ENCODE measurements at regions not wholly inside any gene's neighbourhood (a gene's known extent, or its start where the extent isn't known, plus 50 kb on each side); places are given as distances from the start of the nearest gene placed in this dataset.
"Not testable (repeated sequence)": the region's sequence is repeated elsewhere in the genome, so short reads cannot be mapped to it uniquely, and the experiment has no call there.

GRCh38 chr19:28612275-28612769 lies 600.6 kb downstream of the UQCRFS1 start:
- no peak overlapping the region for H3K4me3 ChIP-seq
- DNase-seq (no peak), ATAC-seq (no peak)
- H3K9me3 ChIP-seq: peaks cover 0 to 23% (median 0%) of the 10 kb centered on the region in 3 donors
- H3K36me3 ChIP-seq (replicated peaks in 1 of 2; ENCODE audit: insufficient read depth in 1 of 2, low read depth in 2 of 2): no peaks in the 10 kb centered on the region
- TF ChIP-seq CTCF (IDR thresholded peaks at IDR 0.05): no peak
- no peak for TF ChIP-seq POLR2A (IDR thresholded peaks at IDR 0.05)
- H3K4me1 ChIP-seq: no peaks in the 10 kb centered on the region
- intact Hi-C loops (cut with DNase I): no loop called here
- H3K27me3 ChIP-seq: no peaks in the 10 kb centered on the region
- WGBS, 2 donors: 80 to 83% methylated on average over 7 to 8 of the region's 8 CpGs
- no peak overlapping the region for H3K27ac ChIP-seq

- H3K27me3 ChIP-seq; ATAC-seq; H3K27ac ChIP-seq; H3K36me3 ChIP-seq (replicated peaks in 1 of 2; ENCODE audit: insufficient read depth in 1 of 2, low read depth in 2 of 2); H3K4me1 ChIP-seq; H3K4me3 ChIP-seq; DNase-seq; intact Hi-C loops (cut with DNase I): not testable (repeated sequence)
- peaks cover 0 to 31% (median 0%) of the 10 kb centered on the region in 3 donors for H3K9me3 ChIP-seq
- whole genome bisulfite sequencing, 2 donors: 67 to 71% methylated on average over 3 to 8 of the region's 8 CpGs
These were observed 601.6 kb downstream of the UQCRFS1 start for GRCh38 chr19:28611227-28611914.

GRCh38 chr19:28610731-28611130 lies 602.2 kb downstream of the UQCRFS1 start:
- H3K9me3 ChIP-seq: peaks cover 0 to 31% (median 0%) of the 10 kb centered on the region in 3 donors
- no peaks in the 10 kb centered on the region for H3K27me3 ChIP-seq
- H3K4me1 ChIP-seq: no peaks in the 10 kb centered on the region
- intact Hi-C loops (cut with DNase I): no loop called here
- no peaks in the 10 kb centered on the region for H3K36me3 ChIP-seq (replicated peaks in 1 of 2; ENCODE audit: insufficient read depth in 1 of 2, low read depth in 2 of 2)
- no peak for DNase-seq
- no peak for TF ChIP-seq POLR2A (IDR thresholded peaks at IDR 0.05)
- no peak for TF ChIP-seq CTCF (IDR thresholded peaks at IDR 0.05)
- ATAC-seq: no peak
- H3K4me3 ChIP-seq: no peak overlapping the region
- no peak overlapping the region for H3K27ac ChIP-seq
- WGBS, 2 donors: 76 to 97% methylated on average over 5 to 6 of the region's 6 CpGs

- no peak for DNase-seq
- no peak for TF ChIP-seq CTCF (IDR thresholded peaks at IDR 0.05)
- no peak for TF ChIP-seq POLR2A (IDR thresholded peaks at IDR 0.05)
- H3K9me3 ChIP-seq: peaks cover 0 to 25% (median 0%) of the 10 kb centered on the region in 3 donors
These were observed 603.0 kb downstream of the UQCRFS1 start for GRCh38 chr19:28609944-28610343.

GRCh38 chr19:28609091-28609755 lies 603.7 kb downstream of the UQCRFS1 start:
- 76 to 86% methylated on average over 8 of the region's 8 CpGs for WGBS, 2 donors
- peaks cover 0 to 17% (median 0%) of the 10 kb centered on the region in 3 donors for H3K9me3 ChIP-seq
- ATAC-seq: no peak

More at GRCh38 chr19:28609944-28610343, 603.0 kb downstream of the UQCRFS1 start:
- Histone ChIP-seq H3K4me1 (peaks cover 8% of the 10 kb centered on the region), H3K4me3 (no peak overlapping the region), H3K36me3 (replicated peaks in 1 of 2; ENCODE audit: insufficient read depth in 1 of 2, low read depth in 2 of 2) (no peaks in the 10 kb centered on the region), H3K27ac (no peak overlapping the region), H3K27me3 (no peaks in the 10 kb centered on the region)
- 90 to 92% methylated on average over 2 to 5 of the region's 5 CpGs for WGBS, 2 donors
- no peak for ATAC-seq
- intact Hi-C loops (cut with DNase I): no loop called here

More at GRCh38 chr19:28609091-28609755, 603.7 kb downstream of the UQCRFS1 start:
- H3K4me3 ChIP-seq: no peak overlapping the region
- intact Hi-C loops (cut with DNase I): no loop called here
- TF ChIP-seq POLR2A (IDR thresholded peaks at IDR 0.05) (no peak), CTCF (IDR thresholded peaks at IDR 0.05) (no peak)
- H3K27ac ChIP-seq: no peak overlapping the region
- no peak for DNase-seq
- H3K27me3 ChIP-seq: no peaks in the 10 kb centered on the region
- peaks cover 10% of the 10 kb centered on the region for H3K4me1 ChIP-seq
- no peaks in the 10 kb centered on the region for H3K36me3 ChIP-seq (replicated peaks in 1 of 2; ENCODE audit: insufficient read depth in 1 of 2, low read depth in 2 of 2)
